BJ (cell line): ENCODE measurements at regions not wholly inside any gene's neighbourhood (a gene's known extent, or its start where the extent isn't known, plus 50 kb on each side); places are given as distances from the start of the nearest gene placed in this dataset.

ENCODE experiments used
- CTCF ChIA-PET: fragments of 350-600 bp; formaldehyde crosslinking; extraction: SDS; loops from one replicate; lab custom pipeline; 2021; ENCODE audit warnings: antibody characterized with exemption, inconsistent platforms; lab: Yijun Ruan, JAX
- POLR2A ChIA-PET: fragments of 300-600 bp; sonication (Branson Sonifier 250); formaldehyde crosslinking; extraction: SDS; loops from one replicate; lab custom pipeline; 2021; ENCODE audit warnings: antibody characterized with exemption; lab: Charles Lee
- DNase-seq: peaks from one replicate; pipeline ENCODE4 v3.0.0-alpha.2; 2011; ENCODE audit warnings: low read depth
- H3K27me3 ChIP-seq: 2 replicates; pipeline ENCODE4 v1.6.0; 2011; ENCODE audit warnings: low read length; ENCODE audit not compliant: control insufficient read depth, insufficient read depth
- H3K36me3 ChIP-seq: 2 replicates; pipeline ENCODE4 v1.5.1; 2011; ENCODE audit warnings: low read length; ENCODE audit not compliant: control insufficient read depth, insufficient read depth
- H3K4me3 ChIP-seq: 2 replicates; pipeline ENCODE4 v1.5.1; 2011; ENCODE audit warnings: low read depth, mild to moderate bottlenecking, control low read depth, low read length
- TF ChIP-seq, protein P1 (sequence below): IDR thresholded peaks from 2 replicates; pipeline ENCODE4 v1.5.1; 2011; ENCODE audit warnings: low read depth, mild to moderate bottlenecking, control low read depth, inconsistent platforms, low read length, moderate library complexity; ENCODE audit not compliant: insufficient read depth

DNA sequence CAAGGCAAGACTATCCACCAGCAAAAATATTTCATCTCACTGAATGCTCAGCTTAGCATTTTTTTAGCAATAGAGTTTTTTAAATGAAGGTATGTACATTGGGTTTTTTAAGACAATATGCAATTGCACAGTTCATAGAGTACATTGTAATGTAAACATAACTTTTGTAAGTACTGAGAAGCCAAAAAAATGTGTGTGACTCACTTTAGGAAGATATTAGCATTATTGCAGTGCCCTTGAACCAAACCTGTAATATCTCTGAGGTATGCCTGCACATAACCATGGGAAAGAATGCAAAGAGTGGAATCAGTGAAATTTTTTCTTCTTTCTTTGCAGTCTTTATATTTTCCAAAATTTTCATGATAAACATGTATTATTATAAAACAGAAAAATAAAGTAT, 1533.3 kb upstream of the WWC1 start:
- Histone ChIP-seq H3K27me3 (no peaks in the 10 kb centered on the region), H3K4me3 (no peak overlapping the region), H3K36me3 (no peaks in the 10 kb centered on the region)
- DNase-seq, result no peak
- TF ChIP-seq, protein P1, sequence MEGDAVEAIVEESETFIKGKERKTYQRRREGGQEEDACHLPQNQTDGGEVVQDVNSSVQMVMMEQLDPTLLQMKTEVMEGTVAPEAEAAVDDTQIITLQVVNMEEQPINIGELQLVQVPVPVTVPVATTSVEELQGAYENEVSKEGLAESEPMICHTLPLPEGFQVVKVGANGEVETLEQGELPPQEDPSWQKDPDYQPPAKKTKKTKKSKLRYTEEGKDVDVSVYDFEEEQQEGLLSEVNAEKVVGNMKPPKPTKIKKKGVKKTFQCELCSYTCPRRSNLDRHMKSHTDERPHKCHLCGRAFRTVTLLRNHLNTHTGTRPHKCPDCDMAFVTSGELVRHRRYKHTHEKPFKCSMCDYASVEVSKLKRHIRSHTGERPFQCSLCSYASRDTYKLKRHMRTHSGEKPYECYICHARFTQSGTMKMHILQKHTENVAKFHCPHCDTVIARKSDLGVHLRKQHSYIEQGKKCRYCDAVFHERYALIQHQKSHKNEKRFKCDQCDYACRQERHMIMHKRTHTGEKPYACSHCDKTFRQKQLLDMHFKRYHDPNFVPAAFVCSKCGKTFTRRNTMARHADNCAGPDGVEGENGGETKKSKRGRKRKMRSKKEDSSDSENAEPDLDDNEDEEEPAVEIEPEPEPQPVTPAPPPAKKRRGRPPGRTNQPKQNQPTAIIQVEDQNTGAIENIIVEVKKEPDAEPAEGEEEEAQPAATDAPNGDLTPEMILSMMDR, result no peak
- CTCF ChIA-PET, result no interaction called here
- POLR2A ChIA-PET, result no interaction called here

- ChIA-PET CTCF (no interaction called here), POLR2A (no interaction called here)
- DNase-seq, result no peak
- H3K27me3 ChIP-seq, result no peaks in the 10 kb centered on the region
- TF ChIP-seq, protein P1, result no peak
- H3K4me3 ChIP-seq, result no peak overlapping the region
- no peaks in the 10 kb centered on the region for H3K36me3 ChIP-seq
Observed at GRCh38 chr5:166767858-166768257, 1523.6 kb upstream of the WWC1 start.

- POLR2A ChIA-PET, result no interaction called here
- CTCF ChIA-PET, result no interaction called here
- TF ChIP-seq, protein P1, result no peak
- no peak for DNase-seq
- H3K4me3 ChIP-seq, result no peak overlapping the region
- H3K27me3 ChIP-seq, result no peaks in the 10 kb centered on the region
- no peaks in the 10 kb centered on the region for H3K36me3 ChIP-seq
Observed at GRCh38 chr5:166768536-166768935, 1522.9 kb upstream of the WWC1 start.

DNA sequence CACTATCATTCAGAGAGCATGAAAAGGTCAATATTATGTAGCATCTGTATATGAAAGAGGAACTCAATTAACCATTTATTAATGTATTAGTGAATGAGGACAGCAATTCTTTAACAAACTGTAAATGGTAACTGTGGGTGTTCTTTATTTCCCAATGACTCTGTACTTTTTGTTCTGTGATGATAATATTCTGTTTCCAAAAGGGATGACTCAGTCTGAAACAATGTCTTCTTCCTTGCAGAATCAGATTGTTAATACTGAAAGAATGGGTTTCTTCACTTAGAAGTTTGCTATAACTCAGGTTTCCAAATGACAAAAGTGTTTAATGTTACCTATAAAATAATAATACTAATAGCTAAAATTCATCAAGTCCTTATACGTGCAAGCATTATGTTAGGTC, 1518.7 kb upstream of the WWC1 start:
- Histone ChIP-seq H3K36me3 (no peaks in the 10 kb centered on the region), H3K4me3 (no peak overlapping the region), H3K27me3 (no peaks in the 10 kb centered on the region)
- TF ChIP-seq, protein P1, result no peak
- DNase-seq, result no peak
- POLR2A ChIA-PET, result no interaction called here
- CTCF ChIA-PET, result interaction anchor here (0.6 kb wide), 1 partner anchor 10 kb away, joined by 3 read pairs; no protein-coding TSS in a partner anchor

DNA sequence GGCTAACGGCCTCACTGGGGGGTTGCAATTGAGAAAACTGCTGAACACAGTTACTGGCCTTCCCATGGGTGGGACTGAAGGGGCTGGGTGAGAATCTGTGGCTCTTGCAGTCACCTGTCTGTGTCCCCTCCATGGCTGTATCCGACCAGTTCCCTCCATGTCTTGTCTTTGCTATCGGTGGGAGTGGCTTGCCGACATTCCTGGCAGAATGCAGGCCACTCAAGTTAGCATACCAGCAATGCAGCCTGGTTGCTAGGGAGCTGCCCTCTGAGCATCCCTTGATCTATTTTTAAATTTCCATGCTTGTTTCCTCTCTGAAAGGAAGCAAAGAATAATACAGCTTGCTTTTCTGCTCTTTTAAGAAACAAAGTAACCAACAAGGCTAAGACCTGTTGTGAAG, 1509.7 kb upstream of the WWC1 start:
- POLR2A ChIA-PET, result no interaction called here
- no peak for DNase-seq
- H3K27me3 ChIP-seq, result no peaks in the 10 kb centered on the region
- TF ChIP-seq, protein P1, result no peak
- CTCF ChIA-PET, result no interaction called here
- H3K36me3 ChIP-seq, result no peaks in the 10 kb centered on the region
- no peak overlapping the region for H3K4me3 ChIP-seq
